Fibroblast of pulmonary artery (primary cell): ENCODE measurements at regions not wholly inside any gene's neighbourhood (a gene's known extent, or its start where the extent isn't known, plus 50 kb on each side); places are given as distances from the start of the nearest gene placed in this dataset.
A peak's percentile ranks its signal among the peaks of the same experiment; 100 is the strongest.

Source experiments
- DNase-seq: peaks from one replicate; pipeline ENCODE4 v3.0.0-alpha.2; 2010; ENCODE audit warnings: low read depth
- H3K4me3 ChIP-seq: replicated peaks from 2 replicates; pipeline ENCODE4 v1.5.1; 2011; ENCODE audit warnings: low read depth, mild to moderate bottlenecking, control low read depth, low read length, moderate library complexity
- TF ChIP-seq, protein P1 (sequence below): IDR thresholded peaks from 2 replicates; pipeline ENCODE4 v1.5.1; 2011; ENCODE audit warnings: mild to moderate bottlenecking, control low read depth, low read length, inconsistent platforms; ENCODE audit errors: missing control alignments

DNA sequence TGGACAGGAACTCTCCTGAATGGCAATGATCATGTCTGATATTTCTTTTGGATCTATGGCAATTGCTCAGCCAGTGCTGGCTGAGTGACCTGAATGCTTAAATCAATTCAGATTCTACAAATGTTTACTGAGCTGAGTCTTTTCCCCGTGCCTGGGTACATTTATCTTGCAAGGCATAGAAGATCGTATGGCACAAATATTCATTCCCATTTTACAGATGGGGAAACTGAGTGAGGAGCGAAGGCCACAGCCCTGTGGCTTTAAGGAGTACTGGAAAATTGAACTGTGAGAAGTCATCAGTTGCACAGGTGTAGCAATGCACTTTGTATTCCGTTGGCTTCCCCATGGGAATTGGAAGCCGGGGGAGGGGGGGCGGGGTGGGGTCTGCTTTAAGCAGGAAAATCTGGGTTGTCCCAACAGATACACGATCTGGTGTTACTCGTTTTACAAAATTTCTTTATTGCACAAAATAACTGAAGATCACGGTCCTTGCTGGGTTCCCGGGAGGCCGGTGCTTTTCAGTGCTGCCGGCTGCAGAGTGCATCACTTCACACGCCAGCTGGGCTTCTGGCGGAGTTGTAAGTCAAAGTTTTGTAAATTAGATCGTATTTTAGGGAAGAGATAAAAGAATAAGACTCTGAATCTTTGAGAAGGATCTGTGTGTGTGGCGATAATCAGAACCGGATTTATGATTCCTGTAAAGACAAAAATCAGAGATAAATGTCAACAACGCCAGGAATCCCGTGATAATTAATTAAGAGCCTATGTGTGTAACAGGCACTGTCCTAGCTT is 75.0 kb upstream of the MAP1LC3B2 start:
- no peak overlapping the region for H3K4me3 ChIP-seq
- TF ChIP-seq, protein P1, sequence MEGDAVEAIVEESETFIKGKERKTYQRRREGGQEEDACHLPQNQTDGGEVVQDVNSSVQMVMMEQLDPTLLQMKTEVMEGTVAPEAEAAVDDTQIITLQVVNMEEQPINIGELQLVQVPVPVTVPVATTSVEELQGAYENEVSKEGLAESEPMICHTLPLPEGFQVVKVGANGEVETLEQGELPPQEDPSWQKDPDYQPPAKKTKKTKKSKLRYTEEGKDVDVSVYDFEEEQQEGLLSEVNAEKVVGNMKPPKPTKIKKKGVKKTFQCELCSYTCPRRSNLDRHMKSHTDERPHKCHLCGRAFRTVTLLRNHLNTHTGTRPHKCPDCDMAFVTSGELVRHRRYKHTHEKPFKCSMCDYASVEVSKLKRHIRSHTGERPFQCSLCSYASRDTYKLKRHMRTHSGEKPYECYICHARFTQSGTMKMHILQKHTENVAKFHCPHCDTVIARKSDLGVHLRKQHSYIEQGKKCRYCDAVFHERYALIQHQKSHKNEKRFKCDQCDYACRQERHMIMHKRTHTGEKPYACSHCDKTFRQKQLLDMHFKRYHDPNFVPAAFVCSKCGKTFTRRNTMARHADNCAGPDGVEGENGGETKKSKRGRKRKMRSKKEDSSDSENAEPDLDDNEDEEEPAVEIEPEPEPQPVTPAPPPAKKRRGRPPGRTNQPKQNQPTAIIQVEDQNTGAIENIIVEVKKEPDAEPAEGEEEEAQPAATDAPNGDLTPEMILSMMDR: no peak
- DNase-seq: no peak

DNA sequence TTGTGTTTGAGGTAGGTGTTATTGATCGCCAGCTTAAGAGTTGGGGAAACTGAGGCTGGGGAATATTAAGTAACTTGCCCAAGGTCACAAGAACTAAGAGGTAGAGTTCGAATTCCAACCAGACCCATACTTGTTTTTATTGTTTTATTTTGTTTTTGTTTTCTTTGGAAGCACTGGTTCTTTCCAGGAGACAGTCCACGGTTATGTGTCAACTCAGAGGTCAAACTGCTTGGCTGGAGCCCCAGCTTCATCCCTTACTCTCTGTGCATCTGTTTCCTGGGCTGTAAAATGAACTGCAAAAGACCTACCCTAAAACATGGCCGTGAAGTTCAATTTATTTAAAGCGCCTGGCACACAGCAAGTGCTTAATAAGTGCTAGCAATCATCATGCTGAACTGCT is 74.4 kb upstream of the MAP1LC3B2 start:
- TF ChIP-seq, protein P1: no peak

DNA sequence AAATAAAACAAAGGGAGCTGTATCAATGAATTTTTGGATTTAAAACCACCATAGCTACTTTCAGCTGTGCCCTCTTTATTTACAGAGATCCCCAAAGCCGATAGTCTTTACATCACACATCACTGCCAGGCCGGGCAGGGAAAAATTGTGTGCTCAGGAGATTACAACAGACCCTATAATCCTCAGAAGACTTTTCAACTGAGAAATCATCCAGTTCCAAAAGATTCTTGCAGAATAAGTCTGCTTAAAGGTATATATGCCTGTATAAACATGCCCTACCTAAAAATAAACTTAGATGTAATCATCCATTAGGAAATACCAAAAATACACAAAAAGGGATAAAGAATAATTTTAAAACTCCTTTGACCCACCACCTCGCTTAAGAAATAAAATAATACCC is 70.1 kb upstream of the MAP1LC3B2 start:
- TF ChIP-seq, protein P1: no peak
- no peak for DNase-seq
- no peak overlapping the region for H3K4me3 ChIP-seq

More for the DNA sequence above, 74.4 kb upstream of the MAP1LC3B2 start:
- H3K4me3 ChIP-seq: no peak overlapping the region
- no peak for DNase-seq

DNA sequence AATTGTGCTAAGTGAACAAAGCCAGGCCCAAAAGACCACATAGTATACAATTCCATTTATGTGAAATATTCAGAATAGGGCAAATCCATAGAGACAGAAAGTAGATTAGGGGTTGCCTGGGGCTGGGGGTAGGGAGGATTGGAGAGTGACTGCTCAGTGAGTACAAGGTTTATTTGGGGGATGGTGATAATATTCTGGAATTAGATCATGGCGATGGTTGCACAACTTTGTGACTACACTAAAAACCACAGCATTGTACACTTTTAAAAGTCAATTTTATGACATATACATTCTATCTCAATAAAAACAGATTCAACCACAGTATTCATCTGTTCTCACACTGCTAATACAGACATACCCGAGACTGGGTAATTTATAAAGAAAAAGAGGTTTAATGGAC is 68.7 kb upstream of the MAP1LC3B2 start:
- TF ChIP-seq, protein P1: no peak
- H3K4me3 ChIP-seq: no peak overlapping the region
- DNase-seq: peak; percentile 42

DNA sequence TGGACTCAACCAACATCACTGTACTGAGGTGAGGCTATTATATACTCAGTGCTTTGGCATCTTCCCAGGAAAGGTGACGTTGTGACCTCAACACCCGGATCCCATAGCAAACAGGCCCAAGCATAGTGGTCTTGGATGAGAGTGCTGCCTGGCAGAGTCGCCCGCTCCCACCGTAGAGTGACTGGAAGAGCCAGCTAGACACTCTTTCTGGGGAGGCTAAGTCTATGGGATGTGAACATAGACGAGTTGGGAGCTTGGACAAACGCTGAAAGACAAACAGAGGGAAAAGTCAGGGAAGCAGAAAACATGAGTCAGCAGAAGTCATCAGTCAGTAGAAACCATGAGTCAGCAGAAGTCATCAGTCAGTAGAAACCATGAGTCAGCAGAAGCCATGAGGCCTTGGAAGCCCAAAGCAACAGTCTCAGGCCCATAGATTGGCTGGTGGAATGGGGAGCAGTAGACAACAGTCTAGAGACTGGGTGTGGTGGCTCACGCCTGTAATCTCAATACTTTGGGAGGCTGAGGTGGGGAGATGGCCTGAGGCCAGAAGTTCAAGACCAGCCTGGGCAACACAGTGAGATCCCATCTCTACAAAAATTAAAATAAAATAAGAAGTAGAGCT is 66.4 kb upstream of the MAP1LC3B2 start:
- no peak overlapping the region for H3K4me3 ChIP-seq
- peak; percentile 78 for DNase-seq
- TF ChIP-seq, protein P1: no peak

DNA sequence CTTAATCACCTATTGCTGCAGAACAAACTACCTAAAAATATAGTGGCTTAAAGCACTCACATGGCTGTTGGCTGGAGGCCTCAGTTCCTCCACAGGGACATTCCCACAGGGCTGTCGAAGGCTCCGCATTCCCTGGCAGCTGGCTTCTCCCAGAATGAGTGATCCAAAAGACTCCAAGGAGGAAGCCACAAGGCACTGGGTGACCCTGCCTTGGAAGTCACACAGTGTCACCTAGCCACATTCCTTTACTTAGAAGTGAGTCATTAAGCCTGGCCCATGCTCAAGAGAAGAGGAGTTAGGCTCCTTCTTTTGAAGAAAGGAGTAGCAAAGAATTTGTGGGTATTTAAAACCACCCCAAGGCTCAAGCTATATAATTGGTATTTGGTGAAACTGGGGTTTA is 63.9 kb upstream of the MAP1LC3B2 start:
- no peak overlapping the region for H3K4me3 ChIP-seq
- DNase-seq: no peak
- TF ChIP-seq, protein P1: no peak
